GM23338 (cell line): ENCODE measurements at regions not wholly inside any gene's neighbourhood (a gene's known extent, or its start where the extent isn't known, plus 50 kb on each side); places are given as distances from the start of the nearest gene placed in this dataset.

ENCODE experiments used
- ATAC-seq: fragments of 200-7000 bp; cut with Tn5 transposase; 3 replicates; pipeline ENCODE4 v1.9.1; 2020
- DNase-seq: peaks from one replicate; pipeline ENCODE4 v3.0.0-alpha.2; 2015; ENCODE audit warnings: low spot score
- H2AFZ ChIP-seq: fragments of 200-600 bp; sonication (generic); 2 replicates; pipeline ENCODE4 v1.8.0; 2016; ENCODE audit warnings: antibody characterized with exemption, mild to moderate bottlenecking, moderate library complexity
- H3F3A ChIP-seq: fragments of 200-600 bp; sonication (generic); replicated peaks from 2 replicates; pipeline ENCODE4 v1.8.0; 2017; ENCODE audit warnings: antibody characterized with exemption, mixed run types, low read depth
- H3K27ac ChIP-seq: fragments of 200-600 bp; sonication (generic); 2 replicates; pipeline ENCODE4 v1.6.1; 2016; ENCODE audit warnings: low read depth
- H3K27me3 ChIP-seq: fragments of 200-600 bp; sonication (generic); 2 replicates; pipeline ENCODE4 v1.8.0; 2016; ENCODE audit warnings: mild to moderate bottlenecking, mixed run types, moderate library complexity; ENCODE audit not compliant: insufficient read depth
- H3K36me3 ChIP-seq: fragments of 200-600 bp; sonication (generic); 2 replicates; pipeline ENCODE4 v1.8.0; 2016; ENCODE audit warnings: mild to moderate bottlenecking; ENCODE audit not compliant: insufficient read depth
- H3K4me1 ChIP-seq: fragments of 200-600 bp; sonication (generic); 2 replicates; pipeline ENCODE4 v1.8.0; 2016; ENCODE audit warnings: mild to moderate bottlenecking, moderate library complexity; ENCODE audit not compliant: insufficient read depth
- H3K4me2 ChIP-seq: fragments of 200-600 bp; sonication (generic); 2 replicates; pipeline ENCODE4 v1.7.1; 2017; ENCODE audit warnings: mixed run types
- H3K4me3 ChIP-seq: fragments of 200-600 bp; sonication (generic); 2 replicates; pipeline ENCODE4 v1.6.1; 2016; ENCODE audit warnings: mixed run types
- H3K79me2 ChIP-seq: fragments of 200-600 bp; sonication (generic); replicated peaks from 2 replicates; pipeline ENCODE4 v1.8.0; 2017; ENCODE audit warnings: mild to moderate bottlenecking; ENCODE audit not compliant: insufficient read depth
- H3K9me2 ChIP-seq: fragments of 200-600 bp; sonication (generic); 2 replicates; pipeline ENCODE4 v1.8.0; 2017; ENCODE audit not compliant: insufficient read depth
- H4K20me1 ChIP-seq: fragments of 200-600 bp; sonication (generic); replicated peaks from 2 replicates; pipeline ENCODE4 v1.8.0; 2017; ENCODE audit warnings: mild to moderate bottlenecking; ENCODE audit not compliant: insufficient read depth
- H3K27ac Mint-ChIP-seq: 2 replicates; pipeline ENCODE4 v1.8.0; 2020; ENCODE audit warnings: inconsistent platforms, mild to moderate bottlenecking, moderate library complexity, mixed read lengths
- H3K27me3 Mint-ChIP-seq: 3 replicates; pipeline ENCODE4 v1.8.0; 2022; ENCODE audit warnings: low read depth, mild to moderate bottlenecking, moderate library complexity, mixed read lengths, inconsistent platforms; ENCODE audit not compliant: insufficient read depth, poor library complexity
- H3K36me3 Mint-ChIP-seq: 3 replicates; pipeline ENCODE4 v1.8.0; 2021; ENCODE audit warnings: low read depth, mild to moderate bottlenecking, inconsistent platforms, moderate library complexity, mixed read lengths
- H3K4me1 Mint-ChIP-seq: 3 replicates; pipeline ENCODE4 v1.8.0; 2020; ENCODE audit warnings: mild to moderate bottlenecking, inconsistent platforms, mixed read lengths
- H3K4me3 Mint-ChIP-seq: 3 replicates; pipeline ENCODE4 v1.8.0; 2021; ENCODE audit warnings: moderate library complexity, mild to moderate bottlenecking, inconsistent platforms, mixed read lengths
- H3K9me3 Mint-ChIP-seq: 3 replicates; pipeline ENCODE4 v1.8.0; 2020; ENCODE audit warnings: moderate library complexity, mild to moderate bottlenecking, inconsistent platforms, mixed read lengths
- EZH2 ChIP-seq: fragments of 200-600 bp; sonication (generic); IDR thresholded peaks from one replicate; pipeline ENCODE4 v1.8.0; 2017; ENCODE audit warnings: antibody characterized with exemption, mild to moderate bottlenecking, low read depth; ENCODE audit not compliant: unreplicated experiment
- JUNB ChIP-seq: IDR thresholded peaks from one replicate; pipeline ENCODE4 v1.6.1; 2016; ENCODE audit warnings: antibody characterized with exemption; ENCODE audit not compliant: unreplicated experiment
- NANOG ChIP-seq: IDR thresholded peaks from 2 replicates; pipeline ENCODE4 v1.6.1; 2016; ENCODE audit warnings: antibody characterized with exemption, borderline replicate concordance
- POLR2AphosphoS5 ChIP-seq: IDR thresholded peaks from 2 replicates; pipeline ENCODE4 v1.6.1; 2016; ENCODE audit warnings: antibody characterized with exemption, low read depth
- STAT1 ChIP-seq: IDR thresholded peaks from one replicate; pipeline ENCODE4 v1.6.1; 2016; ENCODE audit warnings: antibody characterized with exemption; ENCODE audit not compliant: unreplicated experiment
- ZNF114 ChIP-seq: fragments of 250-450 bp; sonication (Bioruptor Pico); IDR thresholded peaks from 2 replicates; pipeline ENCODE4 v1.5.0; 2020; ENCODE audit warnings: mild to moderate bottlenecking, moderate library complexity
- ZNF331 ChIP-seq: fragments of 250-450 bp; sonication (Bioruptor Pico); IDR thresholded peaks from 2 replicates; pipeline ENCODE4 v1.5.0; 2020; ENCODE audit warnings: low read depth, mild to moderate bottlenecking, moderate library complexity
- TF ChIP-seq, protein P1 (sequence below), 2 experiments: fragments of 200-600 bp in 1 of 2; sonication (generic) in 1 of 2; conservative IDR thresholded peaks; 2 replicates each; pipeline versions ENCODE4 v1.5.1 to v1.6.1; 2016 to 2017; ENCODE audit warnings: antibody characterized with exemption in 2 of 2, low read depth in 2 of 2, mild to moderate bottlenecking in 2 of 2, moderate library complexity in 1 of 2
- TF ChIP-seq, protein P2 (sequence below): fragments of 250-450 bp; sonication (Bioruptor Pico); IDR thresholded peaks from 2 replicates; pipeline ENCODE4 v1.5.0; 2020; ENCODE audit warnings: mild to moderate bottlenecking, moderate library complexity
- TF ChIP-seq, protein P3 (sequence below): IDR thresholded peaks from 2 replicates; pipeline ENCODE4 v1.6.1; 2016; ENCODE audit warnings: antibody characterized with exemption

DNA sequence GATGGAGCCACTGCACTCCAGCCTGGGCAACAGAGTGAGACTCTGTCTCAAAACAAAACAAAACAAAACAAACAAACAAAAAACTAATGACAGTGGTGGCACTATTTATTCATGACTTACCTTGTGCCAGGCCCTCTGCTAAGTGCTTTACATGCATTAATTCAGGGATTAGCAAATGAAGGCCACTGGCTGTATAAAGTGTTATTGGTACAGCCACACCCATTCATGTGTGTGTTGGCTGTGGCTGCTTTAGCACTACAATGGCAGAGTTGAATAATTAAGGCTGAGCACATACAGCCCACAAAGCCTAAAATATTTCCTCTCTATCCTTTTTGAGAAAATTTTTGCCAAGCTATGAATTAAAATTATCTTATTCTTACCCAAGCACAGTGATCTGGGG, 531.8 kb upstream of the CDH5 start (continued):
- TF ChIP-seq, protein P1, sequence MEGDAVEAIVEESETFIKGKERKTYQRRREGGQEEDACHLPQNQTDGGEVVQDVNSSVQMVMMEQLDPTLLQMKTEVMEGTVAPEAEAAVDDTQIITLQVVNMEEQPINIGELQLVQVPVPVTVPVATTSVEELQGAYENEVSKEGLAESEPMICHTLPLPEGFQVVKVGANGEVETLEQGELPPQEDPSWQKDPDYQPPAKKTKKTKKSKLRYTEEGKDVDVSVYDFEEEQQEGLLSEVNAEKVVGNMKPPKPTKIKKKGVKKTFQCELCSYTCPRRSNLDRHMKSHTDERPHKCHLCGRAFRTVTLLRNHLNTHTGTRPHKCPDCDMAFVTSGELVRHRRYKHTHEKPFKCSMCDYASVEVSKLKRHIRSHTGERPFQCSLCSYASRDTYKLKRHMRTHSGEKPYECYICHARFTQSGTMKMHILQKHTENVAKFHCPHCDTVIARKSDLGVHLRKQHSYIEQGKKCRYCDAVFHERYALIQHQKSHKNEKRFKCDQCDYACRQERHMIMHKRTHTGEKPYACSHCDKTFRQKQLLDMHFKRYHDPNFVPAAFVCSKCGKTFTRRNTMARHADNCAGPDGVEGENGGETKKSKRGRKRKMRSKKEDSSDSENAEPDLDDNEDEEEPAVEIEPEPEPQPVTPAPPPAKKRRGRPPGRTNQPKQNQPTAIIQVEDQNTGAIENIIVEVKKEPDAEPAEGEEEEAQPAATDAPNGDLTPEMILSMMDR (conservative IDR thresholded peaks at IDR 0.05; ENCODE audit: low read depth in 2 of 2): no peak
- TF ChIP-seq POLR2AphosphoS5: no peak
- no peak for TF ChIP-seq EZH2
- TF ChIP-seq NANOG: no peak
- TF ChIP-seq ZNF331: no peak
- no peak for TF ChIP-seq ZNF114 (CRISPR knock-in tag)

DNA sequence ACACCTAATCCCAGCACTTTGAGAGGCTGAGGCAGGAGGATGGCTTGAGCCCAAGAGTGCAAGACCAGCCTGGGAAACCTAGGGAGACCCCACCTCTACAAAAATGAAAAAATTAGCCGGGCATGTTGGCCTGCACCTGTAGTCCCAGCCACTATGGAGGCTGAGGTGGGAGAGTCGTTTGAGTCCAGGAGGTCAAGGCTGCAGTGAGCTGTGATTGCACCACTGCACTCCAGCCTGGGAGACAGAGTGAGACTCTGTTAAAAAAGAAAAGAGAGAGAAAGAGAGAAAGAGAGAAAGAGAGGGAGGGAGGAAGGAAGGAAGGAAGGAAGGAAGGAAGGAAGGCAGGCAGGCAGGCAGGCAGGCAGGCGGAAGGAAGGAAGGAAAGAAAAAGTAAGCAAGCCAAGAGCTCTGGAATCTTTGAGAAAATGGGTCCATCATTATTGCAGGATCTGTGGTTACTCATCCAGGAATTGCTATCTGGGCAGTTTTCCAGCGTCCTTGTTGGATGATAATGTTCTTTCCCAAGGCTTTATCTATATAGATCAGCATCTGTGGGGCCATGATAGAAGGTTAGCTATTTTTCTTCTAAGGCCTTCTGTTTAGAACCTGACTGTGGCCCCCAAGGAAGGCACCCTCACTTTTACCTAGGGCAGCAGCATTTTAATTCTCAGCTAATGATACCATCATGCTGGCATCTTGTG, 533.2 kb upstream of the CDH5 start:
- Histone ChIP-seq H3F3A (no peaks in the 10 kb centered on the region), H3K27ac (no peak overlapping the region), H3K36me3 (no peaks in the 10 kb centered on the region), H3K4me1 (no peaks in the 10 kb centered on the region), H3K9me2 (0 out of 2 replicates have a peak, but pooled peaks cover 2% of the 10 kb centered on the region), H3K79me2 (no peaks in the 10 kb centered on the region), H4K20me1 (no peaks in the 10 kb centered on the region), H3K4me3 (no peak overlapping the region), H2AFZ (no peak overlapping the region), H3K4me2 (no peak overlapping the region), H3K27me3 (no peaks in the 10 kb centered on the region)
- TF ChIP-seq, protein P2, sequence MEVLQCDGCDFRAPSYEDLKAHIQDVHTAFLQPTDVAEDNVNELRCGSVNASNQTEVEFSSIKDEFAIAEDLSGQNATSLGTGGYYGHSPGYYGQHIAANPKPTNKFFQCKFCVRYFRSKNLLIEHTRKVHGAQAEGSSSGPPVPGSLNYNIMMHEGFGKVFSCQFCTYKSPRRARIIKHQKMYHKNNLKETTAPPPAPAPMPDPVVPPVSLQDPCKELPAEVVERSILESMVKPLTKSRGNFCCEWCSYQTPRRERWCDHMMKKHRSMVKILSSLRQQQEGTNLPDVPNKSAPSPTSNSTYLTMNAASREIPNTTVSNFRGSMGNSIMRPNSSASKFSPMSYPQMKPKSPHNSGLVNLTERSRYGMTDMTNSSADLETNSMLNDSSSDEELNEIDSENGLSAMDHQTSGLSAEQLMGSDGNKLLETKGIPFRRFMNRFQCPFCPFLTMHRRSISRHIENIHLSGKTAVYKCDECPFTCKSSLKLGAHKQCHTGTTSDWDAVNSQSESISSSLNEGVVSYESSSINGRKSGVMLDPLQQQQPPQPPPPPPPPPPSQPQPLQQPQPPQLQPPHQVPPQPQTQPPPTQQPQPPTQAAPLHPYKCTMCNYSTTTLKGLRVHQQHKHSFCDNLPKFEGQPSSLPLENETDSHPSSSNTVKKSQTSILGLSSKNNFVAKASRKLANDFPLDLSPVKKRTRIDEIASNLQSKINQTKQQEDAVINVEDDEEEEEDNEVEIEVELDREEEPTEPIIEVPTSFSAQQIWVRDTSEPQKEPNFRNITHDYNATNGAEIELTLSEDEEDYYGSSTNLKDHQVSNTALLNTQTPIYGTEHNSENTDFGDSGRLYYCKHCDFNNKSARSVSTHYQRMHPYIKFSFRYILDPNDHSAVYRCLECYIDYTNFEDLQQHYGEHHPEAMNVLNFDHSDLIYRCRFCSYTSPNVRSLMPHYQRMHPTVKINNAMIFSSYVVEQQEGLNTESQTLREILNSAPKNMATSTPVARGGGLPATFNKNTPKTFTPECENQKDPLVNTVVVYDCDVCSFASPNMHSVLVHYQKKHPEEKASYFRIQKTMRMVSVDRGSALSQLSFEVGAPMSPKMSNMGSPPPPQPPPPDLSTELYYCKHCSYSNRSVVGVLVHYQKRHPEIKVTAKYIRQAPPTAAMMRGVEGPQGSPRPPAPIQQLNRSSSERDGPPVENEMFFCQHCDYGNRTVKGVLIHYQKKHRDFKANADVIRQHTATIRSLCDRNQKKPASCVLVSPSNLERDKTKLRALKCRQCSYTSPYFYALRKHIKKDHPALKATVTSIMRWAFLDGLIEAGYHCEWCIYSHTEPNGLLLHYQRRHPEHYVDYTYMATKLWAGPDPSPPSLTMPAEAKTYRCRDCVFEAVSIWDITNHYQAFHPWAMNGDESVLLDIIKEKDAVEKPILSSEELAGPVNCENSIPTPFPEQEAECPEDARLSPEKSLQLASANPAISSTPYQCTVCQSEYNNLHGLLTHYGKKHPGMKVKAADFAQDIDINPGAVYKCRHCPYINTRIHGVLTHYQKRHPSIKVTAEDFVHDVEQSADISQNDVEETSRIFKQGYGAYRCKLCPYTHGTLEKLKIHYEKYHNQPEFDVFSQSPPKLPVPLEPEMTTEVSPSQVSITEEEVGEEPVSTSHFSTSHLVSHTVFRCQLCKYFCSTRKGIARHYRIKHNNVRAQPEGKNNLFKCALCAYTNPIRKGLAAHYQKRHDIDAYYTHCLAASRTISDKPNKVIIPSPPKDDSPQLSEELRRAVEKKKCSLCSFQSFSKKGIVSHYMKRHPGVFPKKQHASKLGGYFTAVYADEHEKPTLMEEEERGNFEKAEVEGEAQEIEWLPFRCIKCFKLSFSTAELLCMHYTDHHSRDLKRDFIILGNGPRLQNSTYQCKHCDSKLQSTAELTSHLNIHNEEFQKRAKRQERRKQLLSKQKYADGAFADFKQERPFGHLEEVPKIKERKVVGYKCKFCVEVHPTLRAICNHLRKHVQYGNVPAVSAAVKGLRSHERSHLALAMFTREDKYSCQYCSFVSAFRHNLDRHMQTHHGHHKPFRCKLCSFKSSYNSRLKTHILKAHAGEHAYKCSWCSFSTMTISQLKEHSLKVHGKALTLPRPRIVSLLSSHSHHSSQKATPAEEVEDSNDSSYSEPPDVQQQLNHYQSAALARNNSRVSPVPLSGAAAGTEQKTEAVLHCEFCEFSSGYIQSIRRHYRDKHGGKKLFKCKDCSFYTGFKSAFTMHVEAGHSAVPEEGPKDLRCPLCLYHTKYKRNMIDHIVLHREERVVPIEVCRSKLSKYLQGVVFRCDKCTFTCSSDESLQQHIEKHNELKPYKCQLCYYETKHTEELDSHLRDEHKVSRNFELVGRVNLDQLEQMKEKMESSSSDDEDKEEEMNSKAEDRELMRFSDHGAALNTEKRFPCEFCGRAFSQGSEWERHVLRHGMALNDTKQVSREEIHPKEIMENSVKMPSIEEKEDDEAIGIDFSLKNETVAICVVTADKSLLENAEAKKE (CRISPR knock-in tag): no peak
- TF ChIP-seq NANOG (no peak), JUNB (no peak), POLR2AphosphoS5 (no peak), ZNF114 (CRISPR knock-in tag) (no peak), STAT1 (no peak), ZNF331 (no peak)
- TF ChIP-seq, protein P1 (conservative IDR thresholded peaks at IDR 0.05; ENCODE audit: low read depth in 2 of 2): no peak
- TF ChIP-seq, protein P3, sequence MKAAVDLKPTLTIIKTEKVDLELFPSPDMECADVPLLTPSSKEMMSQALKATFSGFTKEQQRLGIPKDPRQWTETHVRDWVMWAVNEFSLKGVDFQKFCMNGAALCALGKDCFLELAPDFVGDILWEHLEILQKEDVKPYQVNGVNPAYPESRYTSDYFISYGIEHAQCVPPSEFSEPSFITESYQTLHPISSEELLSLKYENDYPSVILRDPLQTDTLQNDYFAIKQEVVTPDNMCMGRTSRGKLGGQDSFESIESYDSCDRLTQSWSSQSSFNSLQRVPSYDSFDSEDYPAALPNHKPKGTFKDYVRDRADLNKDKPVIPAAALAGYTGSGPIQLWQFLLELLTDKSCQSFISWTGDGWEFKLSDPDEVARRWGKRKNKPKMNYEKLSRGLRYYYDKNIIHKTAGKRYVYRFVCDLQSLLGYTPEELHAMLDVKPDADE: no peak
- DNase-seq: no peak
- no peaks in the 10 kb centered on the region for H3K27me3 Mint-ChIP-seq
- H3K36me3 Mint-ChIP-seq: no peaks in the 10 kb centered on the region
- ATAC-seq: no peak
- no peaks in the 10 kb centered on the region for H3K4me1 Mint-ChIP-seq
- H3K27ac Mint-ChIP-seq: no peak overlapping the region
- no peaks in the 10 kb centered on the region for H3K9me3 Mint-ChIP-seq
- no peak overlapping the region for H3K4me3 Mint-ChIP-seq
